GM19452 (cell line): ENCODE measurements at regions not wholly inside any gene's neighbourhood (a gene's known extent, or its start where the extent isn't known, plus 50 kb on each side); places are given as distances from the start of the nearest gene placed in this dataset.

ENCODE experiments used
- ATAC-seq: cut with Tn5 transposase; IDR thresholded peaks from one replicate; pipeline ENCODE4 v1.9.1; 2021; ENCODE audit not compliant: unreplicated experiment

DNA sequence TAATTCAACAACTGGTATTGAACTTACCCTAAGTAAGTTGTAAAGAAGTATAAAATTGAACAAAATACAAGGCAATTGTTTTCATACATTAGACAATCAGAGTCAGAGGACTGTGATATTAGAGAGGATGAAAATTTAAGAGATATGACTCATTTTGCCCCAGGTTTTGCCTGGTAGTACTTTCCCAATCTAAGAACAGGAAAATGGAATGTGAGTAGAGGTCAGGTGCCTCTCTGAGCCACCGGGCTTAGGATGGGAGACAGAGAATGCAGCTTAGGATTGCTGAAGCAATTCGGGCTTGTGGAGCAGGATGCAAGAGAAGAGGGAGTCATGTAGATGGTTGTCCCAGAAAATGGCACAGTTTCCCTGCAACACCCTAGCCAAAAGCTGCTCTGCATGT, 219.7 kb upstream of the CHST9 start:
- ATAC-seq, result no peak

DNA sequence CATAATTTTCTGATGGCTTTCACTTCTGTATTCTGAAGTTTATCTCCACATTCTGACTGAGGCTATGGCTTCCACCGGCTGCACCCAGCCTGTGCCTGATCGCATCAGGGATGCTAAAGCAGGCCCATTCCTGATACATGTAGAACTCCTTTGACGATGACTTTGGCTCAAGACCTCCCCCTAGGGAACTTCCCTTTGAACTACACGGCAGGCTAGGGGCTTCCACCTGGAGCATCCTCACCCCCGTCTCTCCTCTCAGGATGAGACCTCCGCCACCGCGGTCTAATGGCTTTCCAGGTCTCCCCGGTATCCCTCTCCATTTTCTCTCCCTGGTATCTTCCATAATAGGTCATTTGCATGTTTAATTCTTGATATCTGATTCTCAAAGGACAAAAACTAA, 214.9 kb upstream of the CHST9 start:
- no peak for ATAC-seq

DNA sequence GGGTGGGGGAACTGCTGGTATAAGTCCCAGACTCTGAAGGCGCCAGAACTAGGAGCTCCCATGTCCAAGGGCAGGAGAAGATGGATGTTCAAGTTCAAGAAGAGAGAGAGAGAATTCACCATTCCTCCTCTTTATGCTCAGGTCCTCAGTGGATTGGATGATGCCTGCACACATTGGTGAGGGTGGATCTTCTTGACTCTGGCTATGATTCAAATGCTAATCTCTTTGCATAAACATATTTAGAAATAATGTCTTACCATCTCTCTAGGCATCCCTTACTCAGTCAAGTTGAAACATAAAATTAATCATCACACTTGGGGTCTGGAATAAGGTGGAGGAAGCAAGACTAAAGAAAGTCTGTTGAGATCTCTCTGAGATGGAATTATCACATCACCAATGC, 210.6 kb upstream of the CHST9 start:
- no peak for ATAC-seq

DNA sequence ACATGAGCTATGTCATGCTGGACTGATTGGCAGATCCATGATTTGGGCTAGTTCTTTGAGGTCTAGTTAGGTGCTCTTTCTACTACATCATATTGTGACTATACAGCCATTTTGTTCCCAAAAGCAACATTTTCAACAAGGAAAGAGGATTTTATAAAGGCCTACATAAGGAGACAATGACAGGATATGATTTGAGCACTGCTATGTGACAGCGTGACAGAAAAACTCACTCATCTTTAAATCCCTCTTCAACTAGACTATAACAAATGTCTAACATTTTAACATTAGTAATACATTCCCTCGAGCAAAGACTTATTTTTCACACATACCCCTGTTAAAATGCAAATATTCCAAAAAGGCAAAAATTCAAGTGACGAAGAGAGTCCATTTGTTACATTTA, 209.6 kb upstream of the CHST9 start:
- no peak for ATAC-seq

DNA sequence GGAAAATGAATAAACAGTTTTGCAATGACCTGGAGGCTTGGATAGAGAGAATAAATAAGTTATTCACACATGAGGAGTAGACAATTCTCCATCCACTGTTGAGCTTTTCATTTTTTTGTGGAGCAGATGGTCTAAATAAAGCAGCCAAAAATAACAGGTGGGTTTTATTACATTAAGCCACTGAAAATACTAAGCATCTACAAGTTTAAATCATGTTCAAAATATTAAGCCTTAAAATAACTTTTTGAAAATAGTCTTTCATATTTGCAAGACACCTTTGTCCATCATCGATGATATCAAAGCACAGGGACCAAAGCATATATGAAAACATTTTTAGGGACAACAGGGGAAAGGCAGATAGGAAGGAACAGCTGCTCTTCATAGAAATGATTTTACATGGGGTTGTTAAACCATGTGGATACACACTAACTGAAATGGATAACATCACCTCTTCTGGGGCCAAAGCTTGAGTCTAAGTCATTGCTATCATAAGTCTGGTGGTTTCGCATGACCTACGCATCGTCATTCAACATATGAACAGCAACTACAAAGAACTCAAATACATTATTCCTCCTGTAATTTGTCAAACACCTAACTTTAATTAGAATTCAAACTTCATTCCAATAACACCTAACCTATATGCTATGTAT, 197.6 kb upstream of the CHST9 start:
- no peak for ATAC-seq

DNA sequence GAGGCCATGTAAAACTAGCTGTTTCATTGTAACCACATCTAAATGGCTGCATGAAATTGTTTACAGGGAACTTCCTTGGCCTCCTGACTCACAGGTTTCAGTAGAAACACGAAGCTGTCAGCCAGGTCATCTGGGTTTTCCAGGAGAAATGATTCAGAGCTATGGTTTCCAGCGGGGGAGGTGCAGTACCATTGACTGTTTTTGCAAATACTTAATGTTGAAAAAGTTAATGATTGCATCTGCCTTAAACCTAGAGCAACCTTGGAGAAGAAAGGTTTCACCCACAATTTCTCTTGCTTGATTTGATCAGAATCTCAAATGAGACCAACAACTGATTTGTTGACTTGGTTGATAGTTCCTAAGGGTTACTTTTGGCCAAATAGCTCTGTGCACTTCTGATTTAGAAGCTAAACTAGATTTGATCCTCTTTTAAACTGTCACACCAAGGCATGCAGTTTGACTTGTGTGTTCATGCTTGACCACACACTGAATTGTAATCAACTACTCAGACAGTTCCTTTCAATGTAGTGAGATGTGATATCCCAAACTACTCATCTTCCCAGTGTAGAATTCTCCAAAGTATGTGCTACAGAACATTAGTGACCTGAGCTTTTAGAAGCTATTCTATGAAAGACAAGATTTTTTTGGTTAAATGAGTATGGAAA, 193.5 kb upstream of the CHST9 start:
- ATAC-seq, result peak; percentile 66

DNA sequence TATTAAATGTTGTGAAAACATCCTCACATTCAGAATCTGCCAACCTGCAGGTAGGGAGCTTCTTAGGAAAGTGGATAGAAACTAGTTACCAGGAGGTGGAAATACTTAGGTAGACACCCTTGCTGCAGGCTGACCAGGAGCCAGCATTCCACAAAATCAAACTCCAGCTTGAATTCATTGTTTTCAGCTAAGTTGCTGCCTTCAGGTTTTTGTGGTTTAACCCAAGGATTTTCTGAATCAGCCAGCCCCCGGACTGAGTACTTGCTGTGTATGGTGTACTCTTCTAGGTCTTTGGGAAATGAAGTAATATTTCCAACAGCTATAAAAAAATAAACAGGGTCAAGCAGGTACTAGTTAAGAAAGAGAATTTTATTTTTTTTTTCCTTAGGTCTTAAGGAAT, 192.1 kb upstream of the CHST9 start:
- ATAC-seq, result no peak

DNA sequence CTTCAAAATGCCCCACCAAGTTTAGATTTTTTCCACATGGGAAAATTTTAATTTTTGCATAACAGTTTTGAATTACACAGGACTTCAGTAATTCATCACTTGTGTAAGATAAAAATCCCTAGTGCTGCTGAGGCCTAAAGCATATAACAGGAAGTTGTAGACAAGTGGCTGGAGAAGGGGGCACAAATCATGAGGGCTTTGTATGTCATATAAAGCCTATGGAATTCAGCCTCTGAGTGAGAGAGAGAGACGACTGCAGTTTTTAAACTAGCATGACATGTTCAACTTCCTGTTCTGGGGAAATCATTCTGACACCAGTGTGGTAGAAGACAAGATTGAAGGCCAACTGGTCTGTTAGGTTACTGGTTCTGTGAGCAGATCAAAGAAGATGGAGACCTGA, 187.3 kb upstream of the CHST9 start:
- ATAC-seq, result no peak

DNA sequence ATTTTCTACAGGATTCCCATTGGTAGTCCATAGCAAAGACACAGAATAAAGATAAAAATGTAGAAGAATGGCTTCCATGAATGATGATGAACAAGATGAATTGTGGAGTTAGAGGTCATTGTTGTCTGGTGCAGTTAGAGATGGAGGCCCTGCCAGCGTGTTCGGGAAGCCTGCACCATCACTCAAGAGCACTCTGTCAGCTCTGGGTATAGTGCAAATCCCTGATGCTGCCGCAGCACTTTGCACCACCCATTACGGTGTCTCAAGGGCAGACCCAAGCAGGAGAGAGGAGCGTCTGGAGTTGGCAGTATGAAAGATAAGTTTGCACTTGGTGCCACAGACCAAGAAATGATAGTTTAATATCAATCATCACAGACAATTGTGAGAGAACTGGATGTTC, 181.6 kb upstream of the CHST9 start:
- ATAC-seq, result no peak

DNA sequence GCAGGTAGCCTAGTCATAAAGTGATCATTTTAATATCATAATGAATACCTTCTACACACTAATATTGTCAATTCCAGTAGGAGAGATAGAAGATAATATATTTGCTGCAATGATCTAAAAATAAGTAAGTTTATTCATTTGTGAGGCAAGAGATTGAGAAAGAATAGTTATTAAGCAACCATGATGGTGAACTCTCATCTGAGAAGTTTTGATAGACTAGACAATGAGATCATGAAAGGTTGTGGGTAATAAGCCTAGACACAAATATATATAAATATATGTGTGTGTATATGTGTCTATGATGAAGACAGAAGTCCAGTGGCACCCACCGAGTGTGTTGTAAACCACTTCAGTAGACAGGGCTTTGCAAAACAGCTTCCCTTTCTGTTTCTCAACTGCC, 181.0 kb upstream of the CHST9 start:
- ATAC-seq, result no peak

DNA sequence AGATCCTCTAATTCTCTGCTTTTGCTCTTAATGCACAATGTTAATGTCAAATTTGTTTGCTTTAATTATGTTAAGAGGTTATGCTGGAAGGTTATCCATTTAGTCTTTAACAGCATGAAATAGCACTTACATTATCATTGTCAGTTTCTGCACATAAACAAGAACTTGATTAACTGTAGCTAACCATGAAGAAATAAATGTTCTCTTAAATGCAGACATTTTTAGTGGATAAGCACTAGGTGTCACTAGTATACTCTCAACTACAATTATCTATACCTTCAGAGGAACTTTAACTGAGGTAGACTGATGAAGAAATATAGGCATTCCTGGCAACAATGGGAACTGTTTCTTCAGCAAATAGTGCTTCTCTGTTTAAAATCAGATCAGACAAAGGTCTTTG, 178.8 kb upstream of the CHST9 start:
- no peak for ATAC-seq

DNA sequence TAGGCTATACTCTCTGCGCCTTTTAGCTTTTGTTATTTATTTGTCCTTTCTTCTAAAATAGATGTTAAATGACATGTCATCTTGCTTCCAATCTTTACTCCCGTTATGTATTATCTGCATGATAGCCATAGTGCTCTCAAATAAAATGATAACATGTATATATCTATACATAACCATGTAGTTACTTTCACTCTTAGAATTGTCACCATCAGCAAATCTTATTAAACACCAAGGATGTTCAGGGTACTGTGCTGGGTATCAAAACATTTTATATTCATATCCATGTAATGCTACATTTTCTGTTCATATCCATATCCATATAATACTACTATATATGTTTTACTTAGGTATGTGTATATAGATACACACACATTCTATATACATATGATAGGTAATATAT, 176.4 kb upstream of the CHST9 start:
- ATAC-seq, result no peak

DNA sequence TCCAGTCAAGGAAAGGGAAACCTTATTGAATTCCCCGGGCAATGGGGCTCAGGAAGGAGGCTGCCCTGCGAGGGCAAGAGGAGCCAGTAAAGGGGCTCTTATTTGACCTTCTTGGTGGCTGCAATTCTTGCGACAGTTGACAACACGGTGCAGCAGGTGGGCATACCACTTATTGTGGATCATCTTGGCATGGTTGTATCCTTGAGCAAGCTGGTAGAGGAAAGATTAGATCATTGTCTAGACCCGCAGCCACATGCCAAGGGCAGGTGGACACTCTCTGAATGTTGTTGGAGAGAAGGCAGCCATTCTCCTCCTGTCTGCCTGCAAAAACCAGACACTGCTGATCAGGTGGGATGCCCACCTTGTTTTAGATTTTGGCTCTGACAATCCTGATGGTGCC, 170.2 kb upstream of the CHST9 start:
- ATAC-seq, result no peak

DNA sequence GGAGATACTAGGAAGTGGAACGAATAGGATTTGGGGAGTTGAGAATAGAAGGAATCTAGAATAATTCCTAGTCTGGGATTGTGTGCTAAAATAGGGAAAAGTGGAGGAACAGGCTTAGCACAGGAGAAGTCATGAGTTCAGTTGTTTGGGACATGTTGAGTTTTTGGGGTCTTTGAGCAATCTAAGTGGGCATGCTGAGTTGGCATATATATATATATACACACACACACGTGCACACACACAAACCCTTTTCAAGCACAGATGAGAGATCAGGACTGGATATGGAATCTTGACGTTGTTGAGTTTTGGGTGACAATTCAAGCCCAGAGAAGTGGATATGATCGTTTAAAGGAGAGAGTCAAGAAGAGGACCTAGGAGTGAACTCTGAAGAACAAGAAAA, 168.2 kb upstream of the CHST9 start:
- ATAC-seq, result no peak

DNA sequence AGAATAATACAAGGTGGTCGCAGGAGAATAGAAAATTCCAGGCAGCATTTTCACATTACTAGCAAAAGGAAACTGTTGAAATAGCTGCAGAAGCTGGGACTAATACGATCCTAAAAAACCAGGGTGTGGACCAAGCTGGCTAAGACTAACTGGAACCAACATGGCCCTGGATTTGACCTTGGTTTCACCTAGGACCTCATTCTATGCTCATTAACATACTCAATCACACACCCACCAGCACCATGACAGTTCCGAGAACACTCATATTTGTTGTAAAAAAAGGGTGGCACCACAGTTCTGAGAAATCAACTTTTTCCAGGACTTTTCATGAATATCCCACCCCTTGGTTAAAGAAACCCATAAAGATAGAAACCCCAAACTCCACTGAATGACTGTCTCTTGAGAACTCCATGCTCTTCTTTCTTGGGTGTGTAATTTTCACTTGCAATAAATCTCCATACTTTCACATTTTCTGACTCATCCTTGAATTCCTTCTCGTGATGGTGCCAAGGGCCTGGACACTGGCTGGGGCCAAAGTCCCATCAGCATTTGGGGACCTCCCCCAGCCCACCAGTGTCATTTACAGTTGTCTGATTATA, 164.3 kb upstream of the CHST9 start:
- no peak for ATAC-seq

DNA sequence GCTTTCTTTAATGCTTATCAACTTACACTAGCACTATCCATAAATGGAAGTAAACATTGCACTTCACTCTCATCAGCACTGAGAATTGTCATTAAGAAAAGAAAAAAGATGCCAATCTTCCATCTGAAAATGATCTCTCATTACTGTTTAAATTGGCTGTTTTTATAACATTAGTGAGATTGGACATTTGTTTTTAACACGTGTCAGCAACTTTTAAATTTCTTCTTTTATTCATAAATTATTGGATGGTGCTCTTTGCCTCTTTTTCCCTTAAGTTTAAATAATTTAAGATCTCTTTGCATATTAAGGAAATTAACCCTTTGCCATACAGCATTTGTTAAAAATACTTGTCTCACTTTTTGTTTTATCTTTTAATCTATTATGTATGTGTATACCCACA, 146.5 kb upstream of the CHST9 start:
- ATAC-seq, result no peak

DNA sequence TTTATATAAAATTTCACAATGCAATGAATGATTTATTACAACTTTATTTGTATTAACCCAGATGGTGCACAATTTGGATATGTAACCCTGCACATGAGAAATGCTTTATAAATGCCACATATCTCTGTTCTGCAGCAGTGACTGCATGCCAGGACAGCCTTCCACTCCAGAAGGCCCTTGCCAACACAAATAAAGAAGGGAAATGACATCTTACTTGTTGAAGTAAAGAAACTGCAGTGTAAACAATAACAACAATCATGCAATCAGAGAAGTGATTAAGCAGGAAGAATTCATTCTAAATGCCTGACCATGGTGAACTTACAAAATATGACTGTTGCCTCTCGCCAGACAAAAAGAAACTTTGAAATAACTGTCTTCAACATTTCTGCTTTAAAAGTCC, 129.9 kb upstream of the CHST9 start:
- no peak for ATAC-seq

DNA sequence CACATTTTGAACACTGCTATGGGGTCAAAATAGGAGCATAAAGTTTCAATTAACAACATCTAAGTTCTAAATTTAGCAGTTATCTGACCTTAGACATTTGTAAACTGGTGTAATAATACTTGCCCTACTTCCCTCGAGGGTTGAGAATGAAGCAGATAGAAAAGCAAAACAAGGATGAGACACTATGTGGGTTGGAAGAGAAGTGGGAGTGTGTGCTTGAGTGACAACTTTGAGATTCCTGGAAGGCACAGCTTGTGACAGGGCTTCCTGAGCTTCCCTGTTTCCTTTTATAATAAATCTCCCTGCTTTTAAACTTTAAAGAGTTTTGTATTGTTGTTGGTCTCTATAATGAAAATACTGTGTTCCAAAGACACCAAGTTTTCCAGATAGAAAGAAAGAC, 128.6 kb upstream of the CHST9 start:
- no peak for ATAC-seq

DNA sequence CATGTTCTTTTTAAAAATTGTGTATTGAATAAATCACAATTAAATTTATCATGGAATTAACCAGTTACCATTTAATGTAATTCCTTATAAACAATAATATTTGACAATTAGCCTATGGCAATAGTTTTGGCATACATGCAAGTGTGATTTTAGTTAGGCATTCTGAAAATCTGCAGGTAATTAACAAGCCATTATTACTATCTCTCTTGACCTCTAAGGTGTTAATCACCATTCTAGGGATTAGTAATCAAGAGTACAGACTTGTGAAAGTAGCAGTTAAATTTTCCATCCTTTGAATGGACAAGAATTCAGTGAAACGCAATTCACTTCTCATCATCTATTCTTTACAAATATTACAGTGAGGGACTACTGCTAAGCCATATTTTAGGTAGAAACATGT, 127.7 kb upstream of the CHST9 start:
- no peak for ATAC-seq

DNA sequence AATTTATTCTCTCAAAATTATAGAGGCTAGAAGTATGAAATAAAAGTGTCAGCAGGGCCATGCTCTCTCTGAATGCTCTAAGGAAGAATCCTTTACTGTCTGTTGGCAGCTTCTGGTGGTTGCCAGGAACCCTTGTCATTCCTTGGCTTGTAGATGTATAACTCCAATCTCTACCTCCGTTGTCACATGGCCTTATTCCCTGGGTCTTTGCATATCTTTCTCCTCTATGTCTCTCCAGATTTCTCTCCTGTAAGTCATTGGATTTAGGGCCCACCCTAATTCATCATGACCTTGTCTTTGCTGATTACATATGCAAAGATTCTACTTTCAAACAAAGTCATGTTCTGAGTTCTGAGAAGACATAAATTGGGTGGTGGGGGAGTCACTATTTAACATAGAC, 127.0 kb upstream of the CHST9 start:
- ATAC-seq, result no peak

DNA sequence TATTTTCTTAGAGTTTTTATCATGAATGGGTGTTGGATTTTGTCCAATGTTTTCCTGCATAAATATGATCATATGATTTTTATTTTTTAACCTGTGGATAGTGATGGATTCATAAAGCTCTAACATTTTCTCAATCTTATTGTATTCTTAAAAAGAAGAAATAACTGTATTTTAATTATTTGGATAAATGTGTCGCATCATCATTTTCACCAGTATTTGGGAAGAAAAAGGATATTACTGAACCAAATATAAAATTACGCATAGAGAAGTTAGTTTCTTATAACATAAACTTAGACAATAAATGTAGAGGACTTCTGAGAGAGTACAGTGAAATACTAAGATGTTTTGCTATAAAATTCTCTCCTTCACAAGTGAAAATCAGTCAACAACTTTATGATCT, 126.0 kb upstream of the CHST9 start:
- ATAC-seq, result no peak

DNA sequence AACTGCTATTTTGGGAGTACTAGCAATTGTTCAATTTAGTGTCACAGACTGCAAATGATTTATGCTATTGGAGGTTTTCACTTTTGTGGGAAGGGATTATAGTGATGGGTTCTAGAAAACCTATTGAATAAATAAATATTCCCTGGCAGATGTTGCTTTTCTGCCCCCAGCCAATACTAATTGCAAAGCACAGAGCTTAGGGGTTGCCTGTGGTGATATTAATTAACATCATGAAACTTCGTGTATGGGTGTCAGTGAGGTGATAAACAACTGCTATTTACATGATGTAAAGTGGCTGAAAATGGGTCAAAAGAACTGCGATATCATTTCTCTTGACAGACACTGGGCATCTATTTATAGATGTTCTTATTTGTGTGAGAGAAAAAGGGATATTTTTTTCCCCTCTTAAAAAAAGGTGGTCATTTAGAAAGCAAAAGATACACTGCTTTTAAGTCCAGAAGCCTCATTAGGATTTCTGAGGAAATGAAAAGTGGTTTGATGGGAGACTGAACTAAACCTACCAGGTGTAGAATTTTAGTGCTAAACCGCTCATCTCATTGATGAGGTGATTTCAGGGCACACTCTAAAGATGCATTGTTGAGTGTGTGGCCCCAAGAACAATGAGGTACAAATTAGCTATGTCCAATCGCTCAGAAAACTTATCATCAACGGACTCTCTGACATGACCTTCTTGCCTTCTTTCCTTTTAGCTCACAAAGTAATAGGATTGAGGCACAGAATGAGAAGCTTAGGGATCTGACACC, 116.7 kb upstream of the CHST9 start:
- no peak for ATAC-seq
